ENCODE measurements at regions not wholly inside any gene's neighbourhood (a gene's known extent, or its start where the extent isn't known, plus 50 kb on each side); places are given as distances from the start of the nearest gene placed in this dataset.

GRCh38 chr3:18090377-18090776 is 334.8 kb downstream of the SATB1 start:
- TF ChIP-seq POLR2A (IDR thresholded peaks at IDR 0.05; ENCODE audit: low read depth, low read length) (no peak), POLR2AphosphoS5 (IDR thresholded peaks at IDR 0.05; ENCODE audit: low read depth, low read length) (no peak), TAF1 (IDR thresholded peaks at IDR 0.05; ENCODE audit: low read depth, low read length) (no peak)

Measured in GM12891 (cell line).